Gastroesophageal sphincter (tissue), 3 donors: ENCODE measurements at regions not wholly inside any gene's neighbourhood (a gene's known extent, or its start where the extent isn't known, plus 50 kb on each side); places are given as distances from the start of the nearest gene placed in this dataset.

Source experiments
- CTCF ChIP-seq, 4 experiments: fragments of 200-600 bp in 2 of 4; fragments of 450-650 bp in 2 of 4; sonication (generic) in 1 of 4; IDR thresholded peaks; one replicate each; pipeline ENCODE4 v1.5.1; 2017 to 2019; ENCODE audit warnings: antibody characterized with exemption in 4 of 4, mild to moderate bottlenecking in 2 of 4, moderate library complexity in 2 of 4
- EP300 ChIP-seq: sonication (generic); formaldehyde crosslinking; IDR thresholded peaks from one replicate; pipeline ENCODE4 v1.6.1; 2017; ENCODE audit warnings: antibody characterized with exemption, mild to moderate bottlenecking
- POLR2A ChIP-seq, 2 donors: fragments of 450-650 bp; IDR thresholded peaks; one replicate each; pipeline ENCODE4 v1.6.1; 2017; ENCODE audit warnings: antibody characterized with exemption in 2 of 2, mild to moderate bottlenecking in 2 of 2, moderate library complexity in 1 of 2
- POLR2AphosphoS5 ChIP-seq: sonication (generic); formaldehyde crosslinking; IDR thresholded peaks from one replicate; pipeline ENCODE4 v1.6.1; 2017; ENCODE audit warnings: antibody characterized with exemption

- no peak for TF ChIP-seq CTCF (IDR thresholded peaks at IDR 0.05)
- no peak for TF ChIP-seq POLR2A (IDR thresholded peaks at IDR 0.05)
- TF ChIP-seq EP300, result no peak
- TF ChIP-seq POLR2AphosphoS5, result no peak
Measured at GRCh38 chr13:72296246-72296645, 429.2 kb upstream of the DACH1 start.
